GM12873 (cell line): ENCODE measurements at regions not wholly inside any gene's neighbourhood (a gene's known extent, or its start where the extent isn't known, plus 50 kb on each side); places are given as distances from the start of the nearest gene placed in this dataset.

Experiments used
- TF ChIP-seq, protein P1 (sequence below): IDR thresholded peaks from 2 replicates; pipeline ENCODE4 v1.5.1; 2012; ENCODE audit warnings: low read depth, mild to moderate bottlenecking, moderate library complexity, low read length, control low read depth; ENCODE audit not compliant: insufficient read depth; ENCODE audit errors: missing control alignments

DNA sequence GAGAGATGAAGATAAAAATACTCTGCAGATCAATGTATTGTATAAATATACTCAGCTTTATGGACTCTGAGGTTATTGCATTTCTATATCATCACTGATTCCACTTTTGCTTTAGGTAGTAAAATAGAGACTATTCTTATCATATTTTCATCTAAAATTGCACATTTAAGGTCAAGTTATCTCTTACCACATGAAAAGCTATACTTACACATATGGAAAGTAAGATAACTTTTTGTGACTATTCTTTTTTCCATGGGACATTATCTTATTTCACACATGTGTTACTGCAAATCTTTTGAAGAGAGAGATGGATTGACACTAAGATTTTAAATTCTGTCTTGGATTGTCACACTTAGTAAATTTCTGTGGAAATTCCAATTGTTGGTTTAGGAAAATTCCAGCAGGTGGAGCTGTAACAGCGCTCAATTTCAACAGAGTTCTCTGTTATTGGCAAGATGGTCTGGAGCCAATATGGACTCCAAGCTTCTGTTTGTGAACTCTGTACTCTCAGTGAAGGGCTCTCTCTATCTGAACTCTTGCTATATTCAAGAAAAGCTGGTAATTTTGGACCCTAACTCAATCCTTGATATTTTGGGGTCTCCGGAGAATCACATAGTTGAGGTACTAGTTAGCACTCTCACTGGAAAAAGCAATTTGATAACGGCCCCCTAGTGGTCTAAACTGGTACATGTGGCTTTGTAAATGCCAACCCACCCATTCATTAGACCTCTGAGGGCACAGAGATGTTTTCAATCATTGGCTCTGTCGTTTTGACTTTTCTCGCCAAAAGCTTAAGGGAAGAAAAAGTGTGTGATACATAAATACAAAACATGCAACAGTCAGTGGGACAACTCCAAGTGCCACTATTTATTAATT is 429.7 kb downstream of the ETS1 start:
- TF ChIP-seq, protein P1, sequence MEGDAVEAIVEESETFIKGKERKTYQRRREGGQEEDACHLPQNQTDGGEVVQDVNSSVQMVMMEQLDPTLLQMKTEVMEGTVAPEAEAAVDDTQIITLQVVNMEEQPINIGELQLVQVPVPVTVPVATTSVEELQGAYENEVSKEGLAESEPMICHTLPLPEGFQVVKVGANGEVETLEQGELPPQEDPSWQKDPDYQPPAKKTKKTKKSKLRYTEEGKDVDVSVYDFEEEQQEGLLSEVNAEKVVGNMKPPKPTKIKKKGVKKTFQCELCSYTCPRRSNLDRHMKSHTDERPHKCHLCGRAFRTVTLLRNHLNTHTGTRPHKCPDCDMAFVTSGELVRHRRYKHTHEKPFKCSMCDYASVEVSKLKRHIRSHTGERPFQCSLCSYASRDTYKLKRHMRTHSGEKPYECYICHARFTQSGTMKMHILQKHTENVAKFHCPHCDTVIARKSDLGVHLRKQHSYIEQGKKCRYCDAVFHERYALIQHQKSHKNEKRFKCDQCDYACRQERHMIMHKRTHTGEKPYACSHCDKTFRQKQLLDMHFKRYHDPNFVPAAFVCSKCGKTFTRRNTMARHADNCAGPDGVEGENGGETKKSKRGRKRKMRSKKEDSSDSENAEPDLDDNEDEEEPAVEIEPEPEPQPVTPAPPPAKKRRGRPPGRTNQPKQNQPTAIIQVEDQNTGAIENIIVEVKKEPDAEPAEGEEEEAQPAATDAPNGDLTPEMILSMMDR, result peak; percentile 81

DNA sequence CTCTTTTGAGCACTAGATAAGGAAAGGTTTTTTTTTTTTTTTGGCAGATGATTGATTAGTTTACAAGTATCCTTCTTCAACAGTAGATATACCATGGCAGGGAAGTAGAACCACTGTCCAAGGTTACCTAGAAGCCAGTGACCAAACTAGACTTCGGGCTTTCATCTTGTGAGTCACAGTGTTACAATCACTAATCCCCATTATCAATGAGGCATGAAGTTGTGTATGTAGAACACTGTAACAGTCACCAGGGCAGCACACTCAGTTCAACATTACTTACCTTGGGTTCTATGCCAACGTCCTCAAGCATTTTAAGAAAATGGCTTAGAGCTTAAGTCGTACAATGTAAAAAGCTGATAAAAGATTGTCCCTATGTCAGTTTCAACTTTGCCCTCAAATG is 430.9 kb downstream of the ETS1 start:
- TF ChIP-seq, protein P1, result no peak

DNA sequence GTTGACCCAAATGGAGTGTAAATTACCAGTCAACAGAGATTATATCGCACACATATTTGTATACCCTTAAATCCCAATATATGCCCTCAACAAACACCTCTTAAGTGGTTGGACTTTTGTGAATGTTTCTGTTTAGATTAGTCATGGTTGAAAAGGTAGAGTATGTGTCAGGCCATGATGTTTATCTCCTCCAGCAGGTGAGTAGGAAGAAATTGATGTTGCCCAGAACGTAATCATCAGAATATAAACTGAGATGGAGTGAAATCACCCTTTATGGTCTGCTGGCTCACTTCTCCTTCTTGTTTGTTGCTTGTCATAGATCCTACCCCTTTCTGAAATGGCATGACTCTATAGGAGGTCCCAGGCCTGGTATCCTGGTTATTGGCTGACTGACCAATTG is 431.8 kb downstream of the ETS1 start:
- TF ChIP-seq, protein P1, result no peak

DNA sequence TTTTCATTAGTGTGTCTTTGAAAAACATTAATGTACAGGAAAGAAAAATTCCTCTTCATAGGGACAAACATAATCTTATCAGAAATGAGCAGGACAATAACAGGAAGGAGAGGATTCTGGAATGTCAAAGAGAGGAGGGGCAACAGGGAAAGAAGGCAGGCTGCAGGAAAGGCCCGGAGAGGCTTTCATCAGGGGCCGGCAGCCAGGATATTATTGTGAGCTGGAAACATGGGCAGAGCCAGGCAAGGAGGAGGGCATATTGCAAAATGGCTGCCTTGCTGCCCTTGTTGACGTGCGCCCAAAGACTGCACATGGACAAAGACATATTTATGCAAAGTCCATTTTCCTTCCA is 433.7 kb downstream of the ETS1 start:
- TF ChIP-seq, protein P1, result no peak

DNA sequence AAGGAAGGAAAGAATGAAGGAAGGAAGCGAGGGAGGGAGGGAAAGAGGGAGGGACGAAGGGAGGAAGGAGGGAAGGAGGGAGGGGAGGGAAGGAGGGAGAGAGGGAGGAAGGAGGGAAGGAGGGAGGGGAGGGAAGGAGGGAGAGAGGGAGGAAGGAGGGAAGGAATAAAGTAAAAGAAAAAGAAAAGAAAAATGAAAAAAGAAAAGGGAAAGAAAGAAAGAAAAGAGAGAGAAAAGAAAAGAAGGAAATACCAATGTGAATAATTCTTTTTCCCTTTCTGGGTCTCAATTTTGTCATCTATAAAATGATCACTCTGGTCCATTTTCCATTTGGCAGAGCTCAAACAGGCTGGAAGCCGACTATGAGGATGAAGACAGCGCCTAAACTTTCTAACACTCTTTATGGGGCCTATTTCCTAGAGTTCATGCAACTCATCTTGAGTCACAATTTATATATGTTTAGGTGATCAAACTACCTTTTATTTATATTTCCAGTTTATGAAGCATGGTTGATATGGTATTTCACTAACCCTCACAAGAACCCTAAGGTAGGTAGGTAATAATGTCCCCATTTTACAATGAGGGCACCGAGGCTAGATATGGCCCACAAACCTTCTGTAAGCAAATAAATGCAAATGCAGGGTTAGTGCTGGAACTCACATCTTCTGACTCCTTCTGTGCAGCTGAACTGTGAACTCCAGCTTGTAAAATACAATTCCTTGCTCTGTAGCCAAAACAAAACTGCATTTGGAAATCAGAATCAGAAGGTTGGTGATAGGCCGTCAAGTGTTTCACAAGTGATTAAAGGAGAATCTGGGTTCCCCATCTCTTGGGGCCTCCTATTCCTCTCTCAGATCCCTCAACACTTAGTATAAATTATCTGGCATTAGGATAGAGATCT is 434.3 kb downstream of the ETS1 start:
- TF ChIP-seq, protein P1, result no peak

DNA sequence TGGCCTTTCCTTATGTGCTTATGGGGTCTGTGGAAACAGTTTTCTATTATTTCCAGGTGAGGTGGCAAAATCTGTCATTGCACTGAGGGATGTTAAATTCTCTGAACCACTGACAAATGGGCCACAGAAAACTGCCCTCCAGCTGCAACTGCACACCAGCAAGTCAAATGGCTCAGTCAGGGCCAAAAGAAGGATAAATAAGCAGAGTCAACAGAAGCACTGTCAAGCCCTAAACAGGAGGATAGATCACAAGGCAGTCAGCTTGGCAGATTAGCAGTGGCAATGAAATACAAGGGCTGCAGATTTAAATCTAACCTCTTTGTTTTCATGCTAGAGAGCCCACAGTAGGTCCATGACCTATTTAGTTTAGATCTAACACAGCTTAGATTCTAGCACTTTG is 435.6 kb downstream of the ETS1 start:
- TF ChIP-seq, protein P1, result no peak

DNA sequence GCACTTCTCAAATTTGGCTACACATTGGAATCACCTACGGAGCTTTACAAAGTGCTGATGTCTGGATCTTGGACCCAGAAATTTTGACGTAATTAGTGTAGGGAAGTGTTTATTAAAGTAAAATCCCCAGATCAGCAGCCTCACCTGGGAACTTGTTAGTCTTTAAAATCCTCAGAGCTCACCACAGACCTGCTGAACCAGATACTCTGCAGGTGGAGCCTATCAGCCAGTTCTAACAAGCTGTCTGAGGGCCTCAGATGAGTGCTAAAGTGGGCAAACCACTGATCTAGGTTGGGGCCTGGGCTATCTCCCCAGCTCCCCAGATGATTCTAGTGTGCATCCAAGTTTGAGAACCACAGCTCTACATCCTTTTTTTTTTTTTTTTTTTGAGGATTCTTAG is 436.0 kb downstream of the ETS1 start:
- TF ChIP-seq, protein P1, result no peak
